Activated effector memory CD4-positive, alpha-beta T cell treated with anti-CD3 and anti-CD28 coated beads, Interleukin-2, amount 50 U/mL, for 16 hours (primary cell): ENCODE measurements at regions not wholly inside any gene's neighbourhood (a gene's known extent, or its start where the extent isn't known, plus 50 kb on each side); places are given as distances from the start of the nearest gene placed in this dataset.
"Not testable (repeated sequence)": the region's sequence is repeated elsewhere in the genome, so short reads cannot be mapped to it uniquely, and the experiment has no call there.

ENCODE experiments used
- DNase-seq: peaks from one replicate; pipeline ENCODE4 v3.0.0-alpha.2; 2020

DNA sequence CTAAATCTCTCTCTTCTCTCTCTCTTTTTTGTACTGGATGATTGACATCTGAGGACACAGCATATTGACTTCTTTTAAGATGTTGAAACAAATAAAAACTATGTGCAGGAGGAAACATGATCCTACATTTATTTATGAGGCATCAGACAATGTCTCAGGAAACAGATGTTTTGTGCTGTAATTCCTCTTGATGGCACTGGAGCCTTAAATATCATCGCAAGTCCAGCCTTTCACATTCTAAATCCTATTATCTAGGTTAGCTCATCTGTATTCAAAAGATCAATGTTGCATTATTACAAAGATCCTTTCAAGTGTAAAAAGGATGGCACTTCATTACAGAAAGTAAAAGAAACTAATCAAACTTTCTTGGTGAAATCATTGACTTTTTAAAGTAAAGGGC lies 63.9 kb downstream of the MAT2B start:
- no peak for DNase-seq

DNA sequence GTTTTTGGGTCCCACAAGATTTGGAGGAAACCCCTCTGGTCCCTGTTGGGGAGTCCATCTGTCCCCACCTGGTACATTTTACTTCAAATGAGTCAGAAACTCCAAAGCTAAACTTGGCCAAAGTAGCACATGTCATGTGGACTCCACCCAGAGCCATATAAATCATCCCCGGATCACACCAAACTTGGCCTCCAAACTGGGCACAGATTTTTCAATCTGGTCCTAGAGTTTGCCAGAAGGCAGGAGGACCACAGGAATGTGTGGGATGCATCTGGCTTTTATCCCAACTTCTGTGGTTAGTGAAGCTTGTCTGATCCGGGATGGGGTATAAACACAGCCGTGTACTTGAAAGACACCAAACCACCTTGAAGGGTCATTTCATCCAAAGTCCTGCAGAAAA lies 66.3 kb downstream of the MAT2B start:
- DNase-seq, result no peak

DNA sequence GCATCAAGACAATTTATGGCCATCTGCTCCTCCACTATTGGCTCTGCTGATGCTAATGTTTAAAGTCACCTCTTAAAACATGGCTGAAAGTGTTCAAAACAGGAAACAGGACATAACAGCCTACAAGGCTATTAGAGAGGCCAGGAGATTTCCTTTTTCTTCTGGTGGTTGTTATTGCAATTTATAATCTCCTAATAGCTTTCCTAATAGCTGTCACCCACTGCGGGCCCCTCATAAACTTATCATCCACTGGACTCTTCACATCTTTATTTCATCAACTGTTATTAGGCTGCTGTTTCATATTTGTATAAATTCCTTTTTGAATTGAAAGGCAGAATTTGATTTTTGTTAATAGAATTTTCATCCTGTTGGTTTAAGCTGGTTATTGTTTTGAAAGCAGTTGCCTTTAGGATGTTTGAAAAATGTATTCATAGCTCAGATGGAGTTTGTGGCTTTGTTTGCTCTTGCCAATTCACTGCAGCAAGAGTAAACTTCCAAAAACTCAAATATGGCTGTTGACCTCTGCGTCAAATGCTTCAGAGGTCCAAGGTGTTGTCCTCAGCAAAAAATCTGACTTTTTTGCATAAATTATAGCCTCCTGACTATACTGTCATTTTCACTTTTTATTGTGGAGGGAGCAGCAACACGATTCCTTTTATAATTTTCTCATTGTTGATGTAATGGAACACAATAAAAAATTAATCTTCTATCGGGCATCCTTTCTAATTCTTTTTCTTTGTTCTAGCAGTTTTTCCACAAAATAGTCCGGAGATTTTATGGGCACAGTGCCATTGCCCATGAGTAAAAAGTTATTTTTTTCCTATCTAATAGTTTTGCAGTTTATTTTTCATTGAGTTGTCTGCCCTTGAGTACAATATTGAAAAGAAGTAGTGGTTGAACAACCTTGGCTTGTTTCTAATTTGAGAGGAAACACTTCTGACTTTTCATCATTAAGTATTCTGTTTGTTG lies 69.3 kb downstream of the MAT2B start:
- no peak for DNase-seq

DNA sequence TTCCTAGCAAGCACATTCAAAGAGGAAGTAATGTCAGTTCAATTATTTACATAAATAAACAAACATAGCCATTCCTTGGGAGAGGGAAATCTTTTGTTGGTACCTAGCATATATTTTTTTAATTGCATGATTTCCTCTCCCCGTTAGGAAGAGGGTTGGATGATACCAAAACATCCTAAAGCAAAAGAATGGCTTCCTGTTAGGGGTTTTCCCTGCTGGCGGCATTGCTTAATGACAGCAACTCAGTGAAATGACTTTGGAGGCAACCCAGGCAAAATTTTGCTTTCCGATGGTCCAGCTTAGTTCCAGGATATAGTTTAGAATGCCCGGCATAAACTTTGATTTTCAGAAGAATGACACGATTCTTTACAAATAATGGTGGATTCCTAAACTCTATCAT lies 73.2 kb downstream of the MAT2B start:
- DNase-seq, result no peak

DNA sequence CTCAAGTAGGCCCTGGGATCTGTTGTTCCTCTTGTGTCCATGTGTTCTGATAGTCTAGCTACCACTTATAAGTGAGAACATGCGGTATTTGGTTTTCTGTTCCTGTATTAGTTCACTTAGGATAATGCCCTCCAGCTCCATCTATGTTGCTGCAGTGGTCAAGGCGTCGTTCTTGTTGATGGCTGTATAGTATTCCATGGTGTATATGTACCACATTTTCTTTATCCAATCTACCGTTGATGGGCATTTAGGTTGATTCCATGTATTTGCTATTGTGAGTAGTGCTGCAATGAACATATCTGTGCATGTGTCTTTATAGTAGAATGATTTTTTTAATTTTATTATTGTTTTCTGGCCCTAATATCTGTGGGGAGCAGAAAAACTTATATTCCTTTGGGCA lies 74.3 kb downstream of the MAT2B start:
- no peak for DNase-seq

DNA sequence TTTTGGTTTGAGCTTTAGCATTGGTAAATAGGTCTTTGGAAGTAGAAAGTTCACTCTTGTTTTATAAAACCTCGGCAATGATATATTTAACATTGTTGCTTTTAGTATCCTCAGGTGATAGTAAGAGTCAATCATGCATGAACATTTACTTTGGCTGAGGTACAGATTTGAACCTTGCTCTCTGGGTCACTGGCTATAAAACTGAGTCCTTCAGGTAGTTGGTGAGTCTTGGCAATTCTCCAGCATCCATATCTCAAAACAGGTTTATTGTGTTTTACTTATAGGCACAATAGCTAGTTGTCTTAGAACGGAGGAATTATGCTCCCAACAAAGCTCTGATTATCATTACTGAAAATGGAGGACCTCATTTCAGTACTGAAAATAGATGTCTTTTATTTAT lies 75.1 kb downstream of the MAT2B start:
- DNase-seq, result no peak

DNA sequence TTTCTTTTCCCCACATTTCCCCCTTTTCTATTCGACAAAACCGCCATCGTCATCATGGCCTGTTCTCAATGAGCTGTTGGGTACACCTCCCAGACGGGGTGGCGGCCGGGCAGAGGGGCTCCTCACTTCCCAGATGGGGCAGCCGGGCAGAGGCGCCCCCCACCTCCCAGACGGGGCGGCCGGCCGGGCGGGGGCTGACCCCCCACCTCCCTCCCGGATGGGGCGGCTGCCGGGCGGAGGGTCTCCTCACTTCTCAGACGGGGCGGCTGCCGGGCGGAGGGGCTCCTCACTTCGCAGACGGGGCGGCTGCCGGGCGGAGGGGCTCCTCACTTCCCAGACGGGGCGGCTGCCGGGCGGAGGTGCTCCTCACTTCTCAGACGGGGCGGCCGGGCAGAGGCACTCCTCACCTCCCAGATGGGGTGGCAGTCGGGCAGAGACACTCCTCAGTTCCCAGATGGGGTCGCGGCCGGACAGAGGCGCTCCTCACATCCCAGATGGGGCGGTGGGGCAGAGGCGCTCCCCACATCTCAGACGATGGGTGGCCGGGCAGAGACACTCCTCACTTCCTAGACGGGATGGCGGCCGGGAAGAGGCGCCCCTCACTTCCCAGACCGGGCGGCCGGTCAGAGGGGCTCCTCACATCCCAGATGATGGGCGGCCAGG lies 78.2 kb downstream of the MAT2B start:
- DNase-seq, result not testable (repeated sequence)

DNA sequence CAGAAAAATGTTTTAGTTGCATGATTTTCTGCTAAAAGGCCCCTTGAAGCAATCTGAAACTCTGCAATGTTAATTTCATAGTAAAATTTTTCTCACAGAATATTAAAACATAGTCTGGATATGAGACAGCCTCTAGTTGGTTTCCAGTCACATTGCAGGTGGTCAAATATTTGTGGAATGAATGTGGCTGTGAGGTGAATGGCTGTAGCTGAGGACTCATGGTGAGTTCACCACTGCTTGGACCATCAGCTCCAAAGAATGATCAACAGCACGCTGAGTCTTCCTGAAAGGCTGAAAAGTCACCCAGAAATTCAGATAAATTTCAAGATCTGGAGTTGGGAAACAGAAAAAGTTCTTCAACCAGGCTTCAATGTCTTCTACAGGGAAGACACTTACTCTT lies 79.8 kb downstream of the MAT2B start:
- DNase-seq, result no peak

DNA sequence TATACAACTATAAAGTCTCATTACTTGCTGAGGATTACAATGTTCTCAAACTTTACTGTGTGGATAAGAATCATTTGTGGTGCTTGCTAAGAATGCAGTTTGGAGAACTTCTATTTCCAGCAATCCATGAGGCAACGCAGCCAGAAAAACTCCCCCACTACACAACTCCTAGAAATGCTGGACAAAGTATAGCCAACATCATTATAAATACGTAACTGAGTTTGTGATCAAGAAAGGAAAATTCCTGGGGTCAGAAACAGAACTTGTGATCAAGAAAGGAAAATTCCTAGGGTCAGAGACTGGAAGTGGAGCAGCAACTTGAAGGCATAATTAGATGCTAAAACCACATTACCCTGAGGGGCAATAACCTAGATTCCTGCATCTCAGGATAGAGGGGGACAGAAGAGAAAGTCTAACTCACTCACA lies 81.1 kb downstream of the MAT2B start:
- no peak for DNase-seq

DNA sequence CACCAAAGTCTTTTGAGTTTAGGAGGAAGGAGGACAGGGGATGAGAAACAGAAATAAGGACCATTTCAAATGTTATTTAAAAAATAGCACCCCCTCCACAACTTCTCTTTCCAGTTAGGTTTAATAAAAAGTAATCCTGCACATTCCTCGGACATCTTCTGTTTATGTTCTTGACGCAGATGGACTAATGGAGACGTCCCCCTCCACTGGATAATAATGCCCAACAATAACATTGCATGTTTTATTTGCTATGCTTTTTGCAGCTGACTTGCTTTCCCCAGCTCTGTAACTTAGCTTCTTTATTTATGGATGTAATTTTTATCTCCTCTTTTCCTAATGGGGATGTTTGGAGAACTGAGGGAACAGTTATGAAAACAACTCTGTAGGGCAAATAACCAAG lies 89.5 kb downstream of the MAT2B start:
- DNase-seq, result no peak

DNA sequence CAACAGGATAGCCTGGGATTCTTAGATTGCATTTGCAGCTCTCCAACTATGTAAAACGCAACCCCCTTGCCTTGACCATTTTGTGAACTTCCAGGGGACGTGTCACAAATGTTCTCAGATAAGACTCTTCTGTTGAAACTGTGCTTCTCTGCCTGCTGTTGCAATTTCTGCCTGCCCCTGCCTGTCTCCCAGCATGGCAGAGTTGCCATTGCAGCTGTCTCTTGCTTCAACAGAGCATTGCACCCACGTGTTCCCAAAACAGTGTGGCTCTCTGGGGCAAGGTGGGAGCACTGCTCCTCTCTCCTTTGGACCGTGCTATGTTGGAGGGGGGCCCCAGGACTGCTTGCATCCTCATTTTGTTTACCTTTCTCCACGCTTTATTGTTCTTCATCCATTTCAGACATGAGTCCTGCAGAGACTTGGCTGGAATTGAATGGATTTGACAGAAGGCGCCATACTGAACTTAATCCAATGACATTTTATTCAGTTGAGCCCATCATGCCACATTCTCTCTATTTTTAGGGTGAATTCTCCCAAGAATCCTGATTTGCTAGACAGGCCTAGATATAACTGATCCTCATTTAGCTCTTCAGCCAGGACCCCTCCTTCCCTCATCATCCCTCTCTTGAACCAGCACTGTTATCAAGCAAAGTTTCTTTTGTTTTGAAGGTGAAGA lies 90.7 kb downstream of the MAT2B start:
- DNase-seq, result no peak

DNA sequence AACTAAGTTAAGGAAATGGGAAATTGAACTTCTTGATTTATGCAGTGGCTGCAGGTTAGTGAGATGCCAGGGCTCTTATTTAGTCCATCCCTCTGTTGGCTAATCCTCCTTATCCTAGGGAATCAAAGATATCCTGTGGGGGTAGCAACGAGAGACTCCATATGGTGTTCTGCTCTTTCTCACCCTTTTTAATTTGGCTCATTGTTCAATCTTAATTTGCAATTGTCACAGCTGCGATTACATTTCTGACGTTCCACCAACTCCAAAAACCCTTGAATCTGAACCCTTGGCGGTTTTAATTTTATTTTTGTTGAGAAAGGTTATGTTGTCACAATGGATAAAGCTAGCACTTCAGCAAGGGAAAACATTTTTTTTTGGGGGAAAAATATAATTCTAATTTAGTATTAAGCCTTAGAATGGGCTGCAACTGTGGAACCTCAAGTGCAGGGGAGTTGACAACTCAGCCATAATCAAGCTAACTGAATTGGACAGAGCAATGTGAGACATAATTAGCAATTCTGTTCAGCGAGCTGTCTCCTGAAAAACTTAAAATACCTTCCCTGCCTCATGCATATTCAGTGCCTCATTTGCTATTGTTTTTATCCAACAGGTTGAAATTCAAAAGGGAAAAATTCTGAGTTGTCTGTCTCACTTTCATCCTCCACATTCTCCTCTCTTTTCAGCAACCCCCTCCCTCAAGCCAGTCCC lies 91.3 kb downstream of the MAT2B start:
- DNase-seq, result no peak

DNA sequence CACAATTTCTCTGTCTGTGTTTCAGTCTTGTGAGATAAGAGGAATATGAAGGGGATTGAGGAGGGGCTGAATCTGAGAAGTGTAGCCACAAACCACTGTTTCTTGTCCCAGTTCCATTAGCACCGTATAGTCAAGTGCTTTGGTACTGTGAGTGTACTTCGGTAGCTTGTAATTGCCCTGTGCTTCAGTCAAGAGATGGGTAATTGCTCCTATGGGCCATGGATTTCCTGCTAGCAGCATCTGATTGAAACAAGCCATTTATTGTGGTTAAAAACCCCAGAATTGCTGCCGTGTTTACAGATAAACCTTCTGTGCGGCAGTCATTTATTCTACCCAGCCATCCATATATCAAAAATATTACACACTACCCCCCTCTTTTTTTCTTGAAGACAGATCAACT lies 98.6 kb downstream of the MAT2B start:
- no peak for DNase-seq

DNA sequence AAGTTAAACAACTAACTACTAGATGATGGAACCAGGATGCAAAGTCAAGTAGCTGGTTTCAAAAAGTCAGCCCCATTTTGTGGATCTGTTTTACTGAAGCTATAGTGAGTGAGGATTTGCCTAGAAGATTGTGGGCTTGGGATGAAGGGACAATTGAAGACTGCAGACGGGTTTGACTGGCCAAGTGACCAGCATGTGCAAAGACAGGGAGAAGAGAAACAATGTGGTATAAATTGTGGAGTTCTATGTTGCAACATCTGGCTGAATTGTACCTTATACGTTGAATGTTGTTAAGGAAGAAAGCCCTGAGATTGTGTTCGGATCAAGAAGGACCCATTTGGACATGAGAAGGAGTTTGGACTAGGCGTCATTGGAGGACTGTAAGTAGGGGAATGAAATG lies 101.8 kb downstream of the MAT2B start:
- DNase-seq, result no peak

DNA sequence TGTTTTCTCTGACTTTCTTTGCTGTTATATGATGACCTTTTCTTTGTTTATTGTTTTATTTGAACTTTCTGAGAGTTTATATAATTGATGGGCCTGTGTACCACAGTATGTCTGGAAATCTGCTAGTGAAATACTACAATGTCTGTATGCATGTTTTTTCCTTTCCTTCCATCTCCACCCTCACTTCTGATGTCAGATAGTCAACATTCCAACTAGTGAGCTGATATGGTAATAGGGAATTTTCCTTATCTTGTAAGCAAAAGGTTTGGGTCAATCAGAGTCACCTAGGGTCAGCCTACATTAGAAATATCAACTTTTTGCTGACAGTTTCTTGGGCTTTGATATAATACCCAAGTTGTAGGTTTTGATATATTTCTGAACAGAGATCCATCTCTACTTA lies 103.2 kb downstream of the MAT2B start:
- DNase-seq, result no peak

DNA sequence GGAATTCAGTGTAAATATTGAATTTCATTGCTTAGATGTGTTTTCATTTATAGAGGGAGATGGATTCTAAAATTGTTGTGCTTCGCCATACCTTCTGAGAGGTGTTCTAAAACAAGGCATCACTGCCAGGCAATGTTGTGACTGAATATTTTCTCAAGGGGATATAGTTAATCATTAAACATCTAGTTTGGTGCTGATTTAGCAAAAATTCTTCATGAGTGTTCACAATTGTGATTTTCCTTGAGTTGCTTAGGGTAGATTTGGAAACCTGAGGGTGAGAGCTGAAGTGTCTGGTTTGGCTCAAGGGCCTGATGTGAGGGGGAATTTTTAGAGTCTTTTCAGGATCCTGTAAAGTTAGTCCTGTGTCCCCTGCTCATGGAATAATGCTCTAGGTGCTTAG lies 104.5 kb downstream of the MAT2B start:
- no peak for DNase-seq

DNA sequence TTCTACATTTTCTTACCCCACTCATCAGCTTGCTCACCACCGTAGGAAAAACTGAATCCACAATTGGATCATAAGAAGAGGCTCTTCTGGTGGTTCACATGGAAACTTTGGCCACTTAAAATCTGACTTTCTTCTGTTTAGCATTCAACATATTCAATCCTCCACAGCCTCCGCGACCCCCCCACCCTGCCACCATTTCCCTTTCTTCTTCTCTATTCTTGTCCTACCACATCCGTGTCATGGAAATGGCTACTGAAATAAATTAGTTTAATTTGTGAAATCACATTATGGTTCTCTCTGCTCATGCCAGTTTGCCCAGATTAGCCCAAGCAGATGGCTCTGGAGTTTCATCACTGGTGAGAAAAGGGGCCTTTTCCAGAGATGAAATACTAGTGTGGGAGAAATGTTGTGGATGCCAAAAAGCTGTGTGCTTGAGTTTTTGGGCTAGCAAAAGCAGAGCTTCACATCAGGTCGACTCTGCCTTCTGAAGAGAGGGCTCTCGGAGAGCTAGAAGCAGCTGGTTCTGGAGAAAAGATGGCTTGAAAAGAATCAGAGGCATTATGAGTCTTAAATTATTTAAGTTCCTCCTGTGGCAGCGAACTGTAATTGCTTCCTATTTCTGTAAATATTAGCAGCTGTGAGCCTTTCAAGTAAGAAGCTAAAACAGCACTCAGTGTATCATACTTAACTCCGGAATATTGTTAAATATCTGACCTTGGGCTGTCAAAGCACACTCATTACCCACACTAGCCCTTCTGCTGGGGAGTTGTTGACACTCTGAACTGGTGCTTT lies 107.1 kb downstream of the MAT2B start:
- DNase-seq, result no peak

DNA sequence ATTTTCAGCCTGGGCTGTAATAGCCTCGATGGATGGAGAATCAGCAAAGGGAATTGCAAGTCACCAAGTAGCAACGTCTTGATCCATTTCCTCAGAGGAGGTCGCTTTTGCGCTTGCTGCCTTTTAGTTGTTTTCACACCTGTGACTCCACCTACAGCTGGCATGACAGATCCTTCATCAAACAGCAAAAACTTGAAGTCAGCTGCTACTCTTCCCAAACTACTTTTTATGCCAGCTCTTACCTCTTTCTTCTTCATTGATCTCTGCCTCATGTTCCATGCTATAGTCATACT lies 107.7 kb downstream of the MAT2B start:
- DNase-seq, result no peak

DNA sequence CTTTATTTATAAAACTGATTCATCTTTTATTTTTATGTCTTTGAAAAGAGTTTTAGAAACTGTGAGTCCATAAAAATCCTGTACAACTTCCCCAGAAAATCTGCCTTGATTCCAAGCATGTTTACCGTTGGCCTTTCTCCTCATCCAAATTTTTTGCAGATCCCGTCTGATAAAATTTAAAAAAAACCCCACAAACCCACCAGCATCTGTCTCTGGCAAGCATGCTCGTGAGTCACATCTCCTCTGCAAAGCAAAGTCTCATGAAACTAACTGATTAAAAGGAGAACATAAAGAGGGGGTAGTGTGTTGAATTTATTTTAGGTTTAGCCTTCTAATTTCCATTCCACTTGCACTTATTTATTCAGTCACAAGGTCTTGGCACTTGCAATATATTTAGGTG lies 109.4 kb downstream of the MAT2B start:
- no peak for DNase-seq

DNA sequence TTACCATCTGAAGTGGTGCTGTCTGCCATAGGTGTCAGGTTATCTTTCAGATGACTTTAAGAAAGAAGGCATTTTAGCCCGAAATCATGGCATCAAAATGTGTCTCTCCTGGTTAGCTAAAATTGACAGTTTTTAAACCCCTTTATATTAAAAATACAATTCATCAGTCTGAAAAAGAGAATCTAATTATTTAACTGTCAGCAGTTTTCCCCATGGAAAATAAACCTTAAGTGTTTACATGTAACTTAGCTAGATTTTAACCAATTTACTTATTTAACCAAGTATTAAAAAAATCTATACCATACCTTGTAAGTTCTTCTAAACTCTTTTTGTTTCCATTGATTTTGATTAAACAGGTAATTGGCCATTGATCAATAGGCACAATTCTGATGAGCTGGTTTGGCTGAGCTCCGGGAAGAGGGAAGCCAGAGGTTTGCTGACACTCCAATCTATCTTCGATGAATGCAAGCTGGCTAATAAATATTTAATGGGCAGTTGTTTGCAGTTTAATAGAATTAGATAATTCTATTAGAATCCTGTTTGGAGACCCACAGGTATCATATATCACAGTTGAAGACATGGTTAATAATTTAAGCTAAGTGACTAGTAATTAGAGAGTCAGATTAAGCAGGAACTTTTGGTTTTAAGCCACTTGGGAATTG lies 114.0 kb downstream of the MAT2B start:
- DNase-seq, result no peak

DNA sequence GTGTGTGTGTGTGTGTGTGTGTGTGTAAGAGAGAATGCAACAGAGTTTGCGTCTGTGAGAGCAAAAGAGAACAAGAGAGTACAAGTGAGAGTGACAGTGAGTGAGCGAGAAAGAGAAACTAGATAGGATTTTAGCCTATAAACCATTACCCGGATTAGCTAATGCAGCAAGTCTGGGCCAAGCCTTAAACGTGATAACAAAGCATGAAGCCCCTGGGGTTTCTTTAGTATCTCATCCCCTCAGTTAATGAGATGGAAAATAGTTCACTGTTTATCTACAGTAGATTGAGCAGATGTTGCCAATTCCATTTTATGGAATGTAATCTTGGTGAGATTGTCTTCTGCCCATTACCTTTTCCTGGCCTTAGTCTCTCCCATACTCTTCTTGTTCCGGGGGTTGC lies 114.5 kb downstream of the MAT2B start:
- DNase-seq, result no peak

DNA sequence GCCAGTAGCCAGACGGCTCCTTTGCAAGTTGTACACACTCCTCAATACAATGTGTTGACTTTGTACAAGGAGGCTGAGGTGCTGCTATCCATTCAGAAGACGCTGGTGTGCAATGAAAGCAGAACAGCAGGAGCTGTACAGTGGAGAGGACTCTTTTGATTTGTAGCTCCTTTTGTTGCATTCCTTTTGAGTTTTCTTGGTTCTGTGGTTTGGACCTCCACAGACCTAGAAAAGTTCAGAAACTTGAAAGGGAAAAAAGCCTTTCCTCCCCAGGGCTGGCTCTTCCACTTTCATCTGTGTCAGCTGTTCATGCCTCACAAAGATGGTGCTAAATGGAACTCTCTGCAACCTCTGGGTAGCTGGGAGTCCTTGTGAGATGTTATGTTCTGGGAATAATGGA lies 117.4 kb downstream of the MAT2B start:
- no peak for DNase-seq
